Testis (tissue), 2 donors: ENCODE measurements at regions not wholly inside any gene's neighbourhood (a gene's known extent, or its start where the extent isn't known, plus 50 kb on each side); places are given as distances from the start of the nearest gene placed in this dataset.

ENCODE experiments used
- CTCF ChIP-seq, 3 experiments: fragments of 450-650 bp in 2 of 3; fragments of 200-600 bp in 1 of 3; sonication (generic) in 1 of 3; IDR thresholded peaks; one replicate each; pipeline ENCODE4 v1.5.1; 2016 to 2019; ENCODE audit warnings: antibody characterized with exemption in 3 of 3, mild to moderate bottlenecking in 2 of 3, moderate library complexity in 1 of 3
- POLR2A ChIP-seq: fragments of 450-650 bp; IDR thresholded peaks from one replicate; pipeline ENCODE4 v1.6.1; 2017; ENCODE audit warnings: antibody characterized with exemption, mild to moderate bottlenecking, moderate library complexity

- TF ChIP-seq CTCF (IDR thresholded peaks at IDR 0.05) (no peak), POLR2A (no peak)
These were observed 84.4 kb downstream of the NIBAN1 start for GRCh38 chr1:184889902-184890301.
